Stimulated activated naive CD8-positive, alpha-beta T cell treated with anti-CD3 and anti-CD28 coated beads, Interleukin-15, amount 100 ng/mL, for 72 hours (primary cell): ENCODE measurements at regions not wholly inside any gene's neighbourhood (a gene's known extent, or its start where the extent isn't known, plus 50 kb on each side); places are given as distances from the start of the nearest gene placed in this dataset.
A peak's percentile ranks its signal among the peaks of the same experiment; 100 is the strongest.

Experiments used
- ATAC-seq: fragments of 150-1000 bp; cut with Tn5 transposase; 2 replicates; pipeline ENCODE4 v1.10.0; 2021; ENCODE audit warnings: mild to moderate bottlenecking, moderate library complexity
- DNase-seq, 2 donors: peaks; one replicate each; pipeline ENCODE4 v3.0.0; 2021 to 2022
- H3K27ac Mint-ChIP-seq, 2 donors: one replicate each; pipeline ENCODE4 v1.8.0; 2022; ENCODE audit warnings: mild to moderate bottlenecking in 2 of 2, mixed read lengths in 2 of 2, moderate library complexity in 2 of 2
- H3K27me3 Mint-ChIP-seq: one replicate; pipeline ENCODE4 v1.8.0; 2022; ENCODE audit warnings: mixed read lengths
- H3K4me1 Mint-ChIP-seq: one replicate; pipeline ENCODE4 v1.8.0; 2022; ENCODE audit warnings: mild to moderate bottlenecking, mixed read lengths
- H3K4me3 Mint-ChIP-seq, 2 donors: one replicate each; pipeline ENCODE4 v1.8.0; 2022; ENCODE audit warnings: mild to moderate bottlenecking in 2 of 2, mixed read lengths in 2 of 2, moderate library complexity in 1 of 2
- H3K9me3 Mint-ChIP-seq, 2 donors: one replicate each; pipeline ENCODE4 v1.8.0; 2022; ENCODE audit warnings: mixed read lengths in 2 of 2

DNA sequence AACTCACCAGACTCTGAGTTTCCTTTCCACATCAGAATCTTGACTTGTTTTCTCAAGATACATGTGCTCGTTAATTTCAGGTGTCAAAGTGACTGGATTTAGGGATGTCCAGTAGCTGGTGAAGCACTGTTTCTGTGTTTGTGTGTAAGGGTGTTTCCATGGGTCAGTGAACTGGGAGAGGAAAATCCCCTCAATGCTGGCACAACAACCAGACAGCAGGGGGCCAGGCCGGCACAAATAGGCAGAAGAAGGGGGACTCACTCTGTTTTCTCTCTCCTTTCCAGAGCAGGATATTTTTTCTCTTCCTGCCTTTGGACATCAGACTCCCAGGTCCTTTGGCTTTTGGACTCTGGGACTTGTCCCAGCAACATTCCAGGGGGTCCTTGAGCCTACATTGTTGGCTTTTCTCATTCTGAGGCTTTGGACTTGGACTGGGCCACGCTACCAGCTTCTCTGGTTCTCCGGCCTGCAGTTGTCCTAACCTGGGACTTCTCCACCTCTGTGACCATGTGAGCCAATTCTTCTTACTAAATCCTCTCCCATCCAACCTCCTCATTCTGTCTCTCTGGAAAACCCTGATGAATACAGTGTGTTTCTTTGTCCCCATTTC is 144.0 kb downstream of the CAAP1 start:
- no peak for DNase-seq
- no peaks in the 10 kb centered on the region for H3K9me3 Mint-ChIP-seq
- H3K4me3 Mint-ChIP-seq, result no peak overlapping the region
- H3K27me3 Mint-ChIP-seq, result peaks cover 7% of the 10 kb centered on the region
- ATAC-seq, result no peak
- H3K4me1 Mint-ChIP-seq, result no peaks in the 10 kb centered on the region
- H3K27ac Mint-ChIP-seq, result no peak overlapping the region

DNA sequence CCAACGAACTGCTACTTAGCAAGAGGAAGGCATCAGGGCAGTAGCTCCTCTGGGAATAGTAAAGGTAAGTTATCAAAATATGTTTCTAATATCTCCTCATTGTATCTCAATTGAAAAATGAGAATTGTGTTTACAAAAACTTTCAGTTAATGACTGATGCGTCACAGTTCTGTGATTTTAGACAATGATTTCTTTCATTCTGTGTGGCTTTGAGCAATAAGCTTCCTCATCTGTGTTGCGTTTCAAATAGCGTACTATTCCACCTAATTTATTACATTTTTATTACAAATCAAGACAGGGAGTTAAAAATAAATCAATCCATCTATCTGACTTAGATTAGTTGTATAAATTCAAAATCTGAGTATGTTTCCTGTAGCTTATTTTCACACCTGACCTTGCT is 145.0 kb downstream of the CAAP1 start:
- Mint-ChIP-seq H3K4me1 (no peaks in the 10 kb centered on the region), H3K4me3 (no peak overlapping the region), H3K27ac (no peak overlapping the region), H3K9me3 (no peaks in the 10 kb centered on the region), H3K27me3 (peaks cover 11% of the 10 kb centered on the region)
- ATAC-seq (no peak), DNase-seq (no peak)

DNA sequence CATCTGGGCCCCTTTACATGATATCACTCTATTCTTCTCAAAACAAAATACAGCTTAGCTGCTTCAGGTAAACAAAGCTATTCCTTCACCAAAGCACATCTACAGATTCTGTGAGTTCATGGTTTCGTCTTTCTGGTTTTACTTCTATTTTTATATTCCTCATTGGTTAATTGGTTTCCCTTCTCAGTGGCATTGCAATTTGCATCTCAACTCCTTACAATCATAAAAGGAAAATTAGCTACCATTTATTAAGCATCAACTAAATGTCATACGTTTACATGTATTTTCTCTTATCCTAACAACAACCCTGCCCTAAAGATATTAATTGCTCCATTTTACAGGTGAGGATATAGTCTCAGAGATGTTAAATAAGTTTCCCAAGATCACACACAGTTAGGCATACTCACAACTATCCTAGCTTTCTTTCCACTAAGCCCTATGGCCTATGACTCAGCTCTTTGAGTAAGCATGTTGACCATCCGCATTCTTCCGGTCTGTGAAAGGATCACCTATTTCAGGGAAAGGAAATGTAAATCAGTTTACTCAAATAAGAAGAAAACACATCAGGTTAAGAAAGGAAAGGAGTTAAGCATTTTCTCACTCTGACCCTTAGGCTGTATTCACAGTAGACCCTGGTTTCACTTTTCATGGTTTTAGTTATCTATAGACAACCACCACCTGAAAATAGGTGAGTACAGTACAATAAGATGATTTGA is 146.1 kb downstream of the CAAP1 start:
- no peaks in the 10 kb centered on the region for H3K9me3 Mint-ChIP-seq
- no peaks in the 10 kb centered on the region for H3K4me1 Mint-ChIP-seq
- no peak overlapping the region for H3K4me3 Mint-ChIP-seq
- H3K27me3 Mint-ChIP-seq, result peaks cover 12% of the 10 kb centered on the region
- no peak for DNase-seq
- no peak for ATAC-seq
- no peak overlapping the region for H3K27ac Mint-ChIP-seq

DNA sequence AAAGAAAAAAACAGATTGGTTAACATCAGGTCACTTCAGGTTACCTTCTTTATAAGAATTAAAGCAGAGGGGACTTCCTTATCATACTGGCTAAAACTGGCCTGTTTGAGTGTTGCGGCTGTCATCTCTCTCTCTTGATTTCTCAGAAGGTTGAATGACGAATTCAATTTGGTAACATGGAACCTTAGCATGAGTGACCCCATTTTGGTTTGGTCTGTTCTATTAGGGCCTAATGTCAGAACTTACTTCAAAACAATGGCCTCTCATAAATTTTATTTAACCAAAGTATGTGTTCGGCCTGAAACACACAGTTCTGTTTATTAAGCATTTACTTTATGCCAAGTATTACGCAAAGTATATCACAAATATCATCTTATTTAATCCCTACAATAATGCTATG is 147.5 kb downstream of the CAAP1 start:
- DNase-seq (no peak), ATAC-seq (no peak)
- Mint-ChIP-seq H3K9me3 (peaks cover 0 to under 1% of the 10 kb centered on the region in 2 donors), H3K27me3 (peaks cover 20% of the 10 kb centered on the region), H3K27ac (no peak overlapping the region), H3K4me1 (no peaks in the 10 kb centered on the region), H3K4me3 (no peak overlapping the region)

DNA sequence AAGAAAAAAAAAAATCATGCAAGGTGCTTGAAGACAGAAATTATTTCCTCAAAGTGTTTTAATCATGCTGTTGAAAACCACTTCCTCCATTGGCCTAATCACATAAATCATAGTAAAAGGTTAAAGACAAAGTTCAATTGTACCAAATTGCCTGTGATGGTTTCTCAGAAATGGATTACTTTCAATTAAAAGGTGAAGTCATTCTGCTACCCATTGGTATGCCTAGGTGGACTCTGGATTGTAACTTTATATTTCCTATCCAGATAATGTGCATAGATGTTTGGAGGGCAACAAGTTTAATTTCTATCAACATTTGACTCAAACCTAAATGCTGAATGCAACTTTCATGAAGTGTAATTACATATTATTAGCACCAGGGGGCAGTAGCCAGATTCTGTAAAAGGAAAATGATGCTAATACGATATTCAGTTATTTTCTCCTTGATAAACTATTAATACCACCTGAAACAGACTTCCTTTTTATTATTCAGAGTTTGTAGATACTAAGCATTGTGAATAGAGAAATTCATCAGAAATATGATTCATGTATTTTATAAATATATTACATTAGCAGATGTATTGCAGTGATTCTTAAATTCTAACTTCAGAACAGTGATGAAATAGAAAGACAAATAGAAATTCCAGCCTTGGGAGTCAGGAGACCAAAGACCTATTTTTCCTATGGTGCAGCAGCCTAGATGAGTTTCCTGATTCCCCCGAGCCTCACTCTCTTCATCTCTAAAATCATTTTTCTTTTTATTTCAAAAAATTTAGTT is 148.2 kb downstream of the CAAP1 start:
- no peaks in the 10 kb centered on the region for H3K4me1 Mint-ChIP-seq
- no peak overlapping the region for H3K27ac Mint-ChIP-seq
- peaks cover 0 to 8% of the 10 kb centered on the region in 2 donors for H3K9me3 Mint-ChIP-seq
- DNase-seq (no peak), ATAC-seq (no peak)
- H3K27me3 Mint-ChIP-seq, result peaks cover 27% of the 10 kb centered on the region
- no peak overlapping the region for H3K4me3 Mint-ChIP-seq

DNA sequence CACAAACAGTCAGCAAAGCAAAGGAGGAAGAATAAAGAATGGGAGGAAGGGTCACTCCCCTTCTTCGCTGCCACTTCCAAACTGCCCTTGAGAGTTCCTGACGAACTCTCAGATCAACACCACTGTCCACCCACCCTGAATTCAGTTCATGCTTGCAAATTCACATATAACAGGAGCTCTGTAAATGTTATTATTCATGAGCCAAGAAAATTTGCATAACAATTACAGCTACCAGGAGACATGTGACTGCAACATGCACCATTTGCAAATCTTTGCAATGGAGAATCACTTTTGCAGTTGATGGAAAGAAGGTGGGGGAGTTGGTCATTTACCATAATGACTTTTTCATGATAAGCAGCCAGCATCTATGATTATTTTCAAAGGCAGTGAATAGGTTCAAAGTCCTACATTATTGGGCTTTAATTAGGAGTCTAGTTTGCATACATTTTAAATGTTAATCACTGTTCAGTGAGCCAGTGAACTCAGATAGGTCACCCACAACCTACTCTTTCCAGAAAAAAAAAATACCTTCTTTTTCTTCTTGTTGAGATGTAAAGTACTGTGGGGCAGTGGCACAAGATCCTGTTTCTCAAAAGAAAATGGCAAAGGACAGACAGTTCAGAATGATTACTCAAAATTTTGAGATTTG is 149.7 kb downstream of the CAAP1 start:
- DNase-seq, result no peak
- Mint-ChIP-seq H3K4me3 (no peak overlapping the region), H3K9me3 (peaks cover 0 to 12% of the 10 kb centered on the region in 2 donors), H3K27me3 (peaks cover 28% of the 10 kb centered on the region), H3K27ac (no peak overlapping the region), H3K4me1 (no peaks in the 10 kb centered on the region)
- ATAC-seq, result no peak

DNA sequence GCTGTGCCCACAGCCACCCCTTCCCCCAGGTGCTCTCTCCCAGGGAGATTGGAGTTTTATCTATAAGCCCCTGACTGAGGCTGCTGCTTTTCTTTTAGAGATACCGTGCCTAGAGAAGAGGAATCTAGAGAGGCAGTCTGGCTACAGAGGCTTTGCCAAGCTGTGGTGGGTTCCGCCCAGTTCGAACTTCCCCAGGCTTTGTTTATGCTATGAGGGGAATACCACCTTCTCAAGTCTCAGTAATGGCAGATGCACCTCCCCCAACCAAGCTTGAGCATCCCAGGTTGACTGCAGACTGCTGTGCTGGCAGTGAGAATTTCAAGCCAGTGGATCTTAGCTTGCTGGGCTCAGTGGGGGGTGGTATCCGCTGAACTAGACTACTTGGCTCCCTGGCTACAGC is 157.4 kb downstream of the CAAP1 start:
- peaks cover 13 to 52% of the 10 kb centered on the region in 2 donors for H3K9me3 Mint-ChIP-seq
- ATAC-seq (no peak), DNase-seq (no peak)
- no peaks in the 10 kb centered on the region for H3K4me1 Mint-ChIP-seq
- H3K27me3 Mint-ChIP-seq, result peaks cover 28% of the 10 kb centered on the region
- H3K4me3 Mint-ChIP-seq, result no peak overlapping the region
- no peak overlapping the region for H3K27ac Mint-ChIP-seq

DNA sequence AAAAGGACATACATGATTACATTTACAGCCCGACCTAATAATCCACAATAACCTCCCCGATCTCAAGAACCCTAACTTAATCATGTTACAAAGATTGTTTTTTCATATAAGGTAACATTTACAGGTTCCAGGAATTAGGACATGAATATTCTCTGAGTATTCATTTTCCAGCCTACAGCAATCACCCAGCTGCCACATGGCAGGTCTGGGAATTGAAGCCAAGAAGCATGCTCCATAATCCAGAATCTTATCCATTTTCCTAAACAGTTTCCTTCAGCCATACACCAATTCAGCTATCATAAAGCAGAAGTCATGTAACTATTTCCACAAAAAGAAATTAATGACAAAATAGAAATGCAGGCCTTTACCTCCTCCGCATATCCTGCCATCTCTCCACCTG is 163.4 kb downstream of the CAAP1 start:
- Mint-ChIP-seq H3K4me3 (no peak overlapping the region), H3K27me3 (peaks cover 11% of the 10 kb centered on the region), H3K9me3 (peaks cover 15 to 26% of the 10 kb centered on the region in 2 donors), H3K27ac (no peak overlapping the region), H3K4me1 (no peaks in the 10 kb centered on the region)
- no peak for DNase-seq
- no peak for ATAC-seq

DNA sequence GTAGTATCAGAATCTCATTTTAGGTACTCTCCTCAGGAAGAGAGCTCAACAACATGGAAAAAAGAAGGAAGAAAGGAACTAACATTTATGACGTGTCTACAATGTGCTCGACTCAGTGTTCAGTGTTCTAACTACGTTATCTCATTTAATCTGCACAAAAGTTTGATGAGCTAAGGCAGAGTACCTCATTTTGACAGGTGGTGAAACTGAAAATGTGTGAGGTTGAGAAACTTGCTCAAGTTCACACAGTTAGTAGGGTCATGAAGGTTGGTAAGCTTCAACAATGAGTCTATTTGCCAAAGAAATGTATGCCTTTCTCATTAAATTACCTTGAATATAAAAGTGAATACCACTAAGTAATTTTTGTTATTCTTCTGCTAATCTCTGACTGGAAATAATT is 165.1 kb downstream of the CAAP1 start:
- H3K4me3 Mint-ChIP-seq, result no peak overlapping the region
- DNase-seq, result no peak
- H3K27ac Mint-ChIP-seq, result no peak overlapping the region
- peaks cover 14% of the 10 kb centered on the region for H3K27me3 Mint-ChIP-seq
- H3K4me1 Mint-ChIP-seq, result no peaks in the 10 kb centered on the region
- H3K9me3 Mint-ChIP-seq, result peaks cover 8 to 15% of the 10 kb centered on the region in 2 donors
- ATAC-seq, result no peak

DNA sequence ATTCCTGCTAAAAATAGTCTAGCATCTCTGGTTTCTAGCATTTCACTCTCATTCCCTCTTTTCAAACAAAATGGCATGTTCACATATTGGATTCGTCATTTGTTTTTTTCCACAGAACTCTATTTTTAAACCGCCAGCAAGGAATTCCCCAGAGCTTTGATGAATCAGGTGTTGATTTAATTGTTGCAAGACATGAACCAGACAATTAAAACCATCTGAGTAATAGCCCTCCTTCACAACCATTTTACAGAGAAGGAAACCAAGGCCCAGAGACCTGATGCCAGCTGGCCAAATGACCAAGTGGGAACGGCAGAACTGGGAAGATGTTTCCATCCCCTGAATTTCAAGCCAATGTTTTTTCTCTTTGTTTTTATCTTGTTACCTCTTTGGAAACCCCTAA is 167.0 kb downstream of the CAAP1 start:
- Mint-ChIP-seq H3K4me1 (no peaks in the 10 kb centered on the region), H3K27me3 (peaks cover 14% of the 10 kb centered on the region), H3K9me3 (peaks cover 0 to 4% of the 10 kb centered on the region in 2 donors), H3K4me3 (no peak overlapping the region), H3K27ac (no peak overlapping the region)
- ATAC-seq (no peak), DNase-seq (no peak)

DNA sequence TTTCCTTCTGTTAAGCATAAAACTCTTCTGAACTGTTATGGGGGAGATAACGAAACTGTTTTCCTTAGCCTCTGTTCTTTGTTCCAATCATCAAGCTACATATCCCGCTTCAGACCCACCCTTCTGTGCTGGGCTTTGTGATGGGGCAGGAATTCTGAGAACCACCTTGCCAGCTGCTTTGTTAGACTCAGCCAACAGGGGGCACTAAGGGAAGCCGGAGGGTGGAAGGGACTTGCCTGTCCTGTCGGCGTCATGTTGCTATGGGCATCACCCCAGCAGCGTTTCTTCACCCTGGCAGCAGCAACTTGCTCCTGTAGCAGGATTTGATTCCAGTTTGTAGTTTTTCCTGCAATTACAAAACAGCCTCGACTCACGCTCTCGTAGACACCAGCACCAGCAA is 169.1 kb downstream of the CAAP1 start:
- DNase-seq (peak in 1 of 2 donors; percentile 21), ATAC-seq (peak; percentile 52)
- no peaks in the 10 kb centered on the region for H3K9me3 Mint-ChIP-seq
- H3K4me3 Mint-ChIP-seq, result no peak overlapping the region
- H3K27me3 Mint-ChIP-seq, result peaks cover 14% of the 10 kb centered on the region
- H3K27ac Mint-ChIP-seq, result no peak overlapping the region
- no peaks in the 10 kb centered on the region for H3K4me1 Mint-ChIP-seq

DNA sequence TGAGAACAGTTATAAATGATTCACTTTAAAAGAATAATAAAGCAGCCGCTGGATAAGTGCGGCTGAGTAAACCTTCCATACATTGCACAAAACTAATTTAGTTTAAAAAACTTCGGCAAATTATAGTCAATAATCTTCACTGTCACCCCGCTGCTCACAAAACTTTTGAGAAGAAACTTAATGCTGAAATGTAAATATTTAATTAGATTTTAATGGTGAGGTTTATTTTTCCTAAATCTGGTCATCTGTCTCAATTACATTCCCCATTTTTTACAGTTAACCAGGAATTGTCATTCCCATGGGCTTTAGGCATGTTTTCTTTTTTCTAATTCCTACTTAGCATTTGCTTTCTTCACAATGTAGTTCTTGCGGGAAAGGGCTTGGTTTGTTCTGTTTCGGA is 169.8 kb downstream of the CAAP1 start:
- Mint-ChIP-seq H3K27ac (no peak overlapping the region), H3K4me1 (no peaks in the 10 kb centered on the region), H3K27me3 (peaks cover 14% of the 10 kb centered on the region), H3K4me3 (no peak overlapping the region), H3K9me3 (no peaks in the 10 kb centered on the region)
- no peak for ATAC-seq
- no peak for DNase-seq

DNA sequence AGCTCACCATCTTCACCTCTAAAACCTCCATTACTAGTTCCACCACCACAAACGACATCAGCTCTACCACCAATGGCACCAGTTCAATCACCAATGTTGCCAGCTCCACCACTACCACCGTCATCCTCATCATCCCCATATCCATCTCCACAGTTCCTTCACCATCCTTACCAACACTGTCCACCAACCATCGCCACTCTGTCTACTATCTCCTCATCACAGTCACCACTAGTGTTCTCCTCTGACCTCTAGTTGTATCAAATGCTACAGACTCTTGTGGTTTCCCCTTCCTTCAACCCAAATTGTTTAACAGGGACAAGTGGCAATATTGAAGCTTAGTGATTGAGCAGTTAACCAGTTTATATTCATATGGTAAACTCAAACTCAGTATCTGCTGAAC is 182.6 kb downstream of the CAAP1 start:
- no peak overlapping the region for H3K27ac Mint-ChIP-seq
- ATAC-seq (no peak), DNase-seq (no peak)
- H3K4me1 Mint-ChIP-seq, result no peaks in the 10 kb centered on the region
- peaks cover 6% of the 10 kb centered on the region for H3K27me3 Mint-ChIP-seq
- H3K4me3 Mint-ChIP-seq, result no peak overlapping the region
- H3K9me3 Mint-ChIP-seq, result peaks cover 0 to 4% of the 10 kb centered on the region in 2 donors

DNA sequence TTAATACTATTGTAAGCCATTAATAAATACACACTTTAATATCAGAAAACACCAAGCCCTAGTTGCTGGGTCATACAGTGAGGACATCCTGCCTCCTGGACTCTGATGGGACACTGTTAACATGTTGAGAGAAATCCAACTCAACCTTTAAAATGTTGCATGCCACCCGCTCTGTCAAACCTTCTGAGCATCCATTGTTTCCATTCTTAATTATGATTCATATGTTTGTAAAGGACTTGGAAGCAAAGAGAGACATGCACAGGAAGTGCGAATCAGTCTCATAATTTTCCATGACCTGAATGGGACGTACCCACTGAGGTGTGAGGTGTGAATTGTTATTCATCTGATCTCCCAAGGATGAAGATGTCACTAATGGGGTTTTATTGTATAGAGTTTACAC is 186.4 kb downstream of the CAAP1 start:
- H3K4me1 Mint-ChIP-seq, result no peaks in the 10 kb centered on the region
- H3K9me3 Mint-ChIP-seq, result peaks cover 0 to 4% of the 10 kb centered on the region in 2 donors
- ATAC-seq, result no peak
- H3K27me3 Mint-ChIP-seq, result peaks cover 5% of the 10 kb centered on the region
- DNase-seq, result no peak
- H3K4me3 Mint-ChIP-seq, result no peak overlapping the region
- H3K27ac Mint-ChIP-seq, result no peak overlapping the region

DNA sequence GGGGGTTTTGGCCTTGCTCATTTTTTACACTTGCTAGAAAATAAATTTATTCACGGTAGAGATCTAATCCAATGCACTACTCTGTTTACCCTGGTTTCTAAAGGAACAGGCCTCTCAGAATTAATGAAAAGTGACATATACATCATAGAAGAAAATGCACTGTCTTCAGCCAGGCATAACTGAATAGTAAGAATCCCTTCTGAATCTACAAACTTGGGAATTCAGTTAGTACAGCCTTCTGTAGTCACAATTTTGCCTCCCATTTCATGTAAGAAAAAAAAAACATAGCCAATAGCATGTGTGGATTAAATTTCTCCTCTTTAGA is 197.3 kb downstream of the CAAP1 start:
- ATAC-seq (no peak), DNase-seq (no peak)
- Mint-ChIP-seq H3K9me3 (peaks cover 13 to 14% of the 10 kb centered on the region in 2 donors), H3K27ac (no peak overlapping the region), H3K4me3 (no peak overlapping the region), H3K27me3 (no peaks in the 10 kb centered on the region), H3K4me1 (no peaks in the 10 kb centered on the region)
